GM20000 (cell line): ENCODE measurements at regions not wholly inside any gene's neighbourhood (a gene's known extent, or its start where the extent isn't known, plus 50 kb on each side); places are given as distances from the start of the nearest gene placed in this dataset.

ENCODE experiments used
- DNase-seq: peaks from one replicate; pipeline ENCODE4 v3.0.0; 2012; ENCODE audit warnings: low spot score
- CTCF ChIP-seq: IDR thresholded peaks from 2 replicates; pipeline ENCODE4 v1.5.1; 2012; ENCODE audit warnings: mild to moderate bottlenecking, control low read depth; ENCODE audit errors: extremely low read depth, missing control alignments

GRCh38 chrX:122583551-122583950 is 600.5 kb upstream of the GRIA3 start:
- DNase-seq: no peak
- TF ChIP-seq CTCF: no peak

- no peak for DNase-seq
- TF ChIP-seq CTCF: no peak
Observed at GRCh38 chrX:122584981-122585380, 599.1 kb upstream of the GRIA3 start.

- no peak for TF ChIP-seq CTCF
- no peak for DNase-seq
Observed at GRCh38 chrX:122586831-122587230, 597.2 kb upstream of the GRIA3 start.

- no peak for TF ChIP-seq CTCF
- DNase-seq: no peak
Observed at GRCh38 chrX:122591546-122591945, 592.5 kb upstream of the GRIA3 start.

GRCh38 chrX:122596998-122597397 is 587.1 kb upstream of the GRIA3 start:
- TF ChIP-seq CTCF: no peak
- DNase-seq: no peak

- TF ChIP-seq CTCF: no peak
- DNase-seq: no peak
Observed at GRCh38 chrX:122622795-122623194, 561.3 kb upstream of the GRIA3 start.

GRCh38 chrX:122625239-122625638 is 558.8 kb upstream of the GRIA3 start:
- TF ChIP-seq CTCF: no peak
- DNase-seq: no peak
